CD14-positive monocyte (primary cell): ENCODE measurements at regions not wholly inside any gene's neighbourhood (a gene's known extent, or its start where the extent isn't known, plus 50 kb on each side); places are given as distances from the start of the nearest gene placed in this dataset.
"Not testable (repeated sequence)": the region's sequence is repeated elsewhere in the genome, so short reads cannot be mapped to it uniquely, and the experiment has no call there.

Experiments used
- DNase-seq, 3 donors: peaks; one replicate each; pipeline ENCODE4 v3.0.0-alpha.2; 2011 to 2022
- H2AFZ ChIP-seq: 2 replicates; pipeline ENCODE4 v1.6.0; 2012; ENCODE audit warnings: mild to moderate bottlenecking, low read depth, low read length, inconsistent platforms; ENCODE audit not compliant: insufficient read depth, poor library complexity, severe bottlenecking
- H3K27ac ChIP-seq, 2 donors: 1 replicate in 1 of 2; 2 replicates in 1 of 2; pipeline ENCODE4 v1.5.1; 2012 to 2013; ENCODE audit warnings: low read length in 2 of 2, control low read depth in 1 of 2, inconsistent platforms in 1 of 2, low read depth in 1 of 2, mild to moderate bottlenecking in 1 of 2
- H3K27me3 ChIP-seq, 2 donors: one replicate each; pipeline versions ENCODE4 v1.6.0 to v1.6.1; 2011 to 2013; ENCODE audit warnings: low read length in 2 of 2; ENCODE audit not compliant: control insufficient read depth in 2 of 2, insufficient read depth in 2 of 2
- H3K36me3 ChIP-seq, 2 donors: replicated peaks in 1 of 2; 1 replicate in 1 of 2; 2 replicates in 1 of 2; pipeline versions ENCODE4 v1.5.1 to v1.6.1; 2012 to 2013; ENCODE audit warnings: low read length in 2 of 2, control low read depth in 1 of 2, inconsistent platforms in 1 of 2, mild to moderate bottlenecking in 1 of 2; ENCODE audit not compliant: insufficient read depth in 2 of 2, control insufficient read depth in 1 of 2
- H3K4me1 ChIP-seq, 2 donors: 1 replicate in 1 of 2; 2 replicates in 1 of 2; pipeline versions ENCODE4 v1.5.1 to v1.6.1; 2012 to 2013; ENCODE audit warnings: low read length in 2 of 2, control low read depth in 1 of 2, inconsistent platforms in 1 of 2, mild to moderate bottlenecking in 1 of 2, moderate library complexity in 1 of 2; ENCODE audit not compliant: insufficient read depth in 2 of 2, control insufficient read depth in 1 of 2
- H3K4me2 ChIP-seq: replicated peaks from 2 replicates; pipeline ENCODE3; 2012; ENCODE audit warnings: low read length, moderate library complexity, mild to moderate bottlenecking; ENCODE audit not compliant: poor library complexity, severe bottlenecking; ENCODE audit errors: extremely low read depth
- H3K4me3 ChIP-seq, 3 experiments: fragments of 200-600 bp in 1 of 3; sonication (generic) in 1 of 3; replicated peaks in 1 of 3; 1 replicate in 2 of 3; 2 replicates in 1 of 3; pipeline ENCODE4 v1.5.1; 2011 to 2013; ENCODE audit warnings: low read length in 3 of 3, mild to moderate bottlenecking in 3 of 3, control low read depth in 2 of 3, low read depth in 2 of 3, inconsistent platforms in 1 of 3, moderate library complexity in 1 of 3
- H3K79me2 ChIP-seq: 2 replicates; pipeline ENCODE4 v1.6.0; 2012; ENCODE audit warnings: mild to moderate bottlenecking, control low read depth, inconsistent platforms, low read length, moderate library complexity; ENCODE audit not compliant: insufficient read depth
- H3K9ac ChIP-seq: 2 replicates; pipeline ENCODE4 v1.6.0; 2017; ENCODE audit warnings: low read length, mild to moderate bottlenecking; ENCODE audit not compliant: insufficient read depth, poor library complexity, severe bottlenecking
- H3K9me3 ChIP-seq, 2 donors: replicated peaks in 1 of 2; 1 replicate in 1 of 2; 2 replicates in 1 of 2; pipeline versions ENCODE4 v1.5.1 to v1.6.1; 2012 to 2013; ENCODE audit warnings: low read length in 2 of 2, control low read depth in 1 of 2; ENCODE audit not compliant: control insufficient read depth in 1 of 2, insufficient read depth in 1 of 2
- H4K20me1 ChIP-seq: 2 replicates; pipeline ENCODE4 v1.6.0; 2012; ENCODE audit warnings: mild to moderate bottlenecking, low read length, control low read depth, moderate library complexity; ENCODE audit not compliant: insufficient read depth
- H3K27ac Mint-ChIP-seq, 7 donors: one replicate each; pipeline ENCODE4 v1.8.0; 2020; ENCODE audit warnings: mild to moderate bottlenecking in 7 of 7, mixed read lengths in 7 of 7, moderate library complexity in 6 of 7, inconsistent platforms in 2 of 7
- H3K27me3 Mint-ChIP-seq, 3 donors: one replicate each; pipeline ENCODE4 v1.8.0; 2021 to 2022; ENCODE audit warnings: low read depth in 3 of 3, mild to moderate bottlenecking in 3 of 3, mixed read lengths in 3 of 3, moderate library complexity in 3 of 3, inconsistent platforms in 1 of 3
- H3K36me3 Mint-ChIP-seq, 2 donors: one replicate each; pipeline ENCODE4 v1.8.0; 2020; ENCODE audit warnings: mixed read lengths in 2 of 2, inconsistent platforms in 1 of 2, mild to moderate bottlenecking in 1 of 2
- H3K4me1 Mint-ChIP-seq: one replicate; pipeline ENCODE4 v1.8.0; 2020; ENCODE audit warnings: mild to moderate bottlenecking, mixed read lengths
- H3K4me3 Mint-ChIP-seq, 2 donors: one replicate each; pipeline ENCODE4 v1.8.0; 2020; ENCODE audit warnings: mild to moderate bottlenecking in 2 of 2, mixed read lengths in 2 of 2, moderate library complexity in 1 of 2
- H3K9me3 Mint-ChIP-seq, 7 donors: one replicate each; pipeline ENCODE4 v1.8.0; 2020 to 2022; ENCODE audit warnings: mixed read lengths in 7 of 7, mild to moderate bottlenecking in 6 of 7, moderate library complexity in 6 of 7, inconsistent platforms in 2 of 7
- WGBS: methylation state at CpG from one replicate; pipeline ENCODE4 v1.1.5; 2013; ENCODE audit warnings: missing lambda C conversion rate; ENCODE audit not compliant: insufficient coverage; 5-methylcytosine and 5-hydroxymethylcytosine counted together
- intact Hi-C, 2 donors: fragments of 100-400 bp; cut with micrococcal nuclease; formaldehyde crosslinking; loops; one replicate each; pipeline versions ENCODE4 v1.15.0 to v1.15.1; 2023

GRCh38 chr1:83142802-83143201 is 856.1 kb downstream of the TTLL7 start:
- H3K4me1 ChIP-seq, H3K36me3 Mint-ChIP-seq, H2AFZ ChIP-seq, H4K20me1 ChIP-seq, H3K27ac Mint-ChIP-seq, H3K36me3 ChIP-seq, H3K9me3 ChIP-seq, H3K27ac ChIP-seq, H3K4me3 ChIP-seq, H3K4me2 ChIP-seq, intact Hi-C loops, H3K4me1 Mint-ChIP-seq, H3K27me3 ChIP-seq, H3K27me3 Mint-ChIP-seq, H3K79me2 ChIP-seq, DNase-seq, H3K4me3 Mint-ChIP-seq, H3K9ac ChIP-seq: not testable (repeated sequence)
- WGBS: no CpG with 5 or more reads among the region's 1 CpG
- H3K9me3 Mint-ChIP-seq: peaks cover 4 to 14% (median 11%) of the 10 kb centered on the region in 7 donors

- H3K4me1 ChIP-seq, H3K4me3 ChIP-seq, H3K4me1 Mint-ChIP-seq, H2AFZ ChIP-seq, intact Hi-C loops, H3K36me3 ChIP-seq, H3K27me3 Mint-ChIP-seq, H3K36me3 Mint-ChIP-seq, H3K4me3 Mint-ChIP-seq, H3K9me3 ChIP-seq, H3K79me2 ChIP-seq, H3K27ac ChIP-seq, H3K4me2 ChIP-seq, H3K27me3 ChIP-seq, DNase-seq, H3K9ac ChIP-seq, H3K27ac Mint-ChIP-seq, H4K20me1 ChIP-seq: not testable (repeated sequence)
- WGBS: no CpG with 5 or more reads among the region's 1 CpG
- H3K9me3 Mint-ChIP-seq: peaks cover 0 to 12% (median 3%) of the 10 kb centered on the region in 7 donors
Measured at GRCh38 chr1:83135524-83136157, 863.3 kb downstream of the TTLL7 start.

GRCh38 chr1:83134322-83135014 is 864.5 kb downstream of the TTLL7 start:
- H3K4me1 ChIP-seq, H3K79me2 ChIP-seq, H3K27ac Mint-ChIP-seq, H2AFZ ChIP-seq, H3K4me3 Mint-ChIP-seq, H4K20me1 ChIP-seq, H3K9ac ChIP-seq, H3K4me2 ChIP-seq, intact Hi-C loops, H3K9me3 ChIP-seq, H3K4me3 ChIP-seq, H3K36me3 Mint-ChIP-seq, DNase-seq, H3K4me1 Mint-ChIP-seq, H3K36me3 ChIP-seq, H3K27me3 ChIP-seq, H3K27ac ChIP-seq, H3K27me3 Mint-ChIP-seq: not testable (repeated sequence)
- no CpG with 5 or more reads among the region's 3 CpGs for WGBS
- peaks cover 0 to 10% (median 3%) of the 10 kb centered on the region in 7 donors for H3K9me3 Mint-ChIP-seq
